SU-DHL-6 (cell line): ENCODE measurements at regions not wholly inside any gene's neighbourhood (a gene's known extent, or its start where the extent isn't known, plus 50 kb on each side); places are given as distances from the start of the nearest gene placed in this dataset.
"Not testable (repeated sequence)": the region's sequence is repeated elsewhere in the genome, so short reads cannot be mapped to it uniquely, and the experiment has no call there.

Experiments
- H2AFZ ChIP-seq: fragments of 200-600 bp; sonication (generic); 2 replicates; pipeline ENCODE4 v1.6.1; 2014; ENCODE audit warnings: low read depth, mild to moderate bottlenecking, moderate library complexity, mixed read lengths, antibody characterized with exemption, low read length; ENCODE audit not compliant: severe bottlenecking
- H3F3A ChIP-seq: fragments of 200-600 bp; shearing (Covaris generic); 2 replicates; pipeline ENCODE4 v1.6.0; 2016; ENCODE audit warnings: antibody characterized with exemption, mild to moderate bottlenecking; ENCODE audit not compliant: insufficient read depth
- H3K27ac ChIP-seq: fragments of 200-600 bp; sonication (generic); 2 replicates; pipeline ENCODE4 v1.5.1; 2016; ENCODE audit warnings: low read depth, mild to moderate bottlenecking, low read length, moderate library complexity, mixed read lengths
- H3K27me3 ChIP-seq: fragments of 200-600 bp; sonication (generic), shearing (Covaris generic); 2 replicates; pipeline ENCODE4 v1.6.0; 2014; ENCODE audit warnings: mild to moderate bottlenecking, low read length
- H3K36me3 ChIP-seq: fragments of 200-600 bp; sonication (generic); 2 replicates; pipeline ENCODE4 v1.6.1; 2014; ENCODE audit warnings: mild to moderate bottlenecking, low read length, mixed read lengths
- H3K4me2 ChIP-seq: fragments of 300-600, 200-600 bp; shearing (Covaris generic), sonication (generic); 2 replicates; pipeline ENCODE4 v1.6.0; 2014; ENCODE audit warnings: low read length, low read depth, mild to moderate bottlenecking; ENCODE audit not compliant: poor library complexity, severe bottlenecking
- H3K4me3 ChIP-seq: fragments of 200-600 bp; sonication (generic); 2 replicates; pipeline ENCODE4 v1.5.1; 2014; ENCODE audit warnings: antibody characterized with exemption, low read length, mild to moderate bottlenecking, mixed read lengths; ENCODE audit not compliant: insufficient read depth, poor library complexity, severe bottlenecking
- H3K79me2 ChIP-seq: fragments of 200-600 bp; sonication (generic); 2 replicates; pipeline ENCODE4 v1.6.1; 2014; ENCODE audit warnings: mild to moderate bottlenecking, low read length, moderate library complexity; ENCODE audit not compliant: insufficient read depth
- H3K9ac ChIP-seq: fragments of 200-600 bp; sonication (generic); 2 replicates; pipeline ENCODE4 v1.7.0; 2014; ENCODE audit warnings: mild to moderate bottlenecking, low read length
- H3K9me2 ChIP-seq: fragments of 200-600 bp; sonication (generic); replicated peaks from 2 replicates; pipeline ENCODE4 v1.6.1; 2014; ENCODE audit warnings: low read length; ENCODE audit not compliant: insufficient read depth
- H3K9me3 ChIP-seq: fragments of 200-600 bp; sonication (generic); 2 replicates; pipeline ENCODE4 v1.6.1; 2014; ENCODE audit warnings: low read length, mixed read lengths; ENCODE audit not compliant: insufficient read depth
- H4K20me1 ChIP-seq: fragments of 200-600 bp; sonication (generic); 2 replicates; pipeline ENCODE4 v1.6.1; 2014; ENCODE audit warnings: low read depth, mild to moderate bottlenecking, antibody characterized with exemption, low read length, moderate library complexity, mixed read lengths
- CTCF ChIP-seq: fragments of 200-600 bp; sonication (generic); IDR thresholded peaks from one replicate; pipeline ENCODE4 v1.5.1; 2017; ENCODE audit warnings: antibody characterized with exemption, mild to moderate bottlenecking, low read length, moderate library complexity; ENCODE audit not compliant: insufficient read depth, poor library complexity, severe bottlenecking
- EZH2phosphoT487 ChIP-seq: fragments of 200-600 bp; sonication (generic), shearing (Covaris generic); conservative IDR thresholded peaks from 2 replicates; pipeline ENCODE4 v1.6.1; 2018; ENCODE audit warnings: mild to moderate bottlenecking, antibody characterized with exemption, low read length, moderate library complexity, mixed read lengths

- H3K4me3 ChIP-seq, H3K79me2 ChIP-seq, H3K9me2 ChIP-seq, H3K27me3 ChIP-seq, H2AFZ ChIP-seq, H3K27ac ChIP-seq, H4K20me1 ChIP-seq, H3K9ac ChIP-seq, H3K9me3 ChIP-seq, H3K4me2 ChIP-seq, H3F3A ChIP-seq, H3K36me3 ChIP-seq: not testable (repeated sequence)
Observed at GRCh38 chr13:86253497-86253896, 454.3 kb upstream of the SLITRK6 start.

- H3K4me2 ChIP-seq, H3K9ac ChIP-seq, H3K9me2 ChIP-seq, H3K79me2 ChIP-seq, H3K27me3 ChIP-seq, H3K9me3 ChIP-seq, H3K27ac ChIP-seq, H2AFZ ChIP-seq, H3F3A ChIP-seq, H3K36me3 ChIP-seq, H4K20me1 ChIP-seq, H3K4me3 ChIP-seq: not testable (repeated sequence)
Observed at GRCh38 chr13:86255820-86256219, 456.6 kb upstream of the SLITRK6 start.

GRCh38 chr13:86269511-86269910, 470.3 kb upstream of the SLITRK6 start:
- no peak for TF ChIP-seq EZH2phosphoT487
- TF ChIP-seq CTCF: no peak
- Histone ChIP-seq H3K27me3 (no peaks in the 10 kb centered on the region), H4K20me1 (no peaks in the 10 kb centered on the region), H3K36me3 (no peaks in the 10 kb centered on the region), H3K4me2 (no peak overlapping the region), H2AFZ (no peak overlapping the region), H3K27ac (no peak overlapping the region), H3K9ac (no peak overlapping the region), H3K4me3 (no peak overlapping the region), H3K9me2 (no peaks in the 10 kb centered on the region), H3F3A (no peaks in the 10 kb centered on the region), H3K9me3 (no peaks in the 10 kb centered on the region), H3K79me2 (no peaks in the 10 kb centered on the region)

GRCh38 chr13:86282442-86282841, 483.2 kb upstream of the SLITRK6 start:
- H3K79me2 ChIP-seq: no peaks in the 10 kb centered on the region
- no peaks in the 10 kb centered on the region for H3K9me2 ChIP-seq
- no peaks in the 10 kb centered on the region for H3K27me3 ChIP-seq
- H4K20me1 ChIP-seq: no peaks in the 10 kb centered on the region
- H3K36me3 ChIP-seq: no peaks in the 10 kb centered on the region
- no peak overlapping the region for H3K4me3 ChIP-seq
- TF ChIP-seq EZH2phosphoT487 (no peak), CTCF (no peak)
- no peak overlapping the region for H3K9ac ChIP-seq
- H3K4me2 ChIP-seq: no peak overlapping the region
- no peaks in the 10 kb centered on the region for H3F3A ChIP-seq
- no peak overlapping the region for H2AFZ ChIP-seq
- no peaks in the 10 kb centered on the region for H3K9me3 ChIP-seq
- H3K27ac ChIP-seq: no peak overlapping the region
